Hepatocyte (in vitro differentiated cells): ENCODE measurements at regions not wholly inside any gene's neighbourhood (a gene's known extent, or its start where the extent isn't known, plus 50 kb on each side); places are given as distances from the start of the nearest gene placed in this dataset.

Source experiments
- DNase-seq: peaks from one replicate; pipeline ENCODE4 v3.0.0-alpha.2; 2016; ENCODE audit warnings: low spot score
- H2AFZ ChIP-seq: fragments of 200-600 bp; sonication (generic); 2 replicates; pipeline ENCODE4 v1.6.0; 2016; ENCODE audit warnings: antibody characterized with exemption, mild to moderate bottlenecking
- H3K27ac ChIP-seq: fragments of 200-600 bp; sonication (generic); 2 replicates; pipeline ENCODE4 v1.5.1; 2016; ENCODE audit warnings: mild to moderate bottlenecking
- H3K27me3 ChIP-seq: fragments of 200-600 bp; sonication (generic); 2 replicates; pipeline ENCODE4 v1.6.1; 2016
- H3K36me3 ChIP-seq: fragments of 200-600 bp; sonication (generic); replicated peaks from 2 replicates; pipeline ENCODE4 v1.5.1; 2016; ENCODE audit warnings: low read depth; ENCODE audit not compliant: insufficient read depth
- H3K4me1 ChIP-seq: fragments of 200-600 bp; sonication (generic); 2 replicates; pipeline ENCODE4 v1.5.1; 2016; ENCODE audit warnings: mild to moderate bottlenecking, moderate library complexity; ENCODE audit not compliant: insufficient read depth
- H3K4me2 ChIP-seq: fragments of 200-600 bp; sonication (generic); 2 replicates; pipeline ENCODE4 v1.6.0; 2016
- H3K4me3 ChIP-seq: fragments of 200-600 bp; sonication (generic); 2 replicates; pipeline ENCODE4 v1.5.1; 2016; ENCODE audit warnings: mild to moderate bottlenecking
- H3K79me2 ChIP-seq: fragments of 200-600 bp; sonication (generic); 2 replicates; pipeline ENCODE4 v1.6.0; 2017; ENCODE audit warnings: mild to moderate bottlenecking
- H3K9me2 ChIP-seq: fragments of 200-600 bp; sonication (generic); replicated peaks from 2 replicates; pipeline ENCODE4 v1.6.0; 2017; ENCODE audit warnings: mild to moderate bottlenecking; ENCODE audit not compliant: insufficient read depth
- H3K9me3 ChIP-seq: fragments of 200-600 bp; sonication (generic); 2 replicates; pipeline ENCODE4 v1.5.1; 2016; ENCODE audit warnings: low read depth, mild to moderate bottlenecking
- H4K20me1 ChIP-seq: fragments of 200-600 bp; sonication (generic); 2 replicates; pipeline ENCODE4 v1.6.0; 2016; ENCODE audit warnings: mild to moderate bottlenecking; ENCODE audit not compliant: insufficient read depth, poor library complexity, severe bottlenecking
- EZH2 ChIP-seq: fragments of 200-600 bp; sonication (generic); IDR thresholded peaks from 2 replicates; pipeline ENCODE4 v1.6.1; 2016; ENCODE audit warnings: antibody characterized with exemption, mild to moderate bottlenecking, borderline replicate concordance
- EZH2phosphoT487 ChIP-seq: fragments of 200-600 bp; sonication (generic); IDR thresholded peaks from one replicate; pipeline ENCODE4 v1.6.1; 2018; ENCODE audit warnings: antibody characterized with exemption, mild to moderate bottlenecking, low read depth, moderate library complexity; ENCODE audit not compliant: unreplicated experiment, severe bottlenecking
- WGBS: methylation state at CpG from one replicate; pipeline ENCODE4 v1.1.6; 2016; ENCODE audit warnings: low lambda C conversion rate; ENCODE audit errors: missing lambda C conversion rate; 5-methylcytosine and 5-hydroxymethylcytosine counted together
- TF ChIP-seq, protein P1 (sequence below): fragments of 200-600 bp; sonication (generic); IDR thresholded peaks from 2 replicates; pipeline ENCODE4 v1.5.1; 2016; ENCODE audit warnings: antibody characterized with exemption, mild to moderate bottlenecking; ENCODE audit not compliant: poor library complexity

DNA sequence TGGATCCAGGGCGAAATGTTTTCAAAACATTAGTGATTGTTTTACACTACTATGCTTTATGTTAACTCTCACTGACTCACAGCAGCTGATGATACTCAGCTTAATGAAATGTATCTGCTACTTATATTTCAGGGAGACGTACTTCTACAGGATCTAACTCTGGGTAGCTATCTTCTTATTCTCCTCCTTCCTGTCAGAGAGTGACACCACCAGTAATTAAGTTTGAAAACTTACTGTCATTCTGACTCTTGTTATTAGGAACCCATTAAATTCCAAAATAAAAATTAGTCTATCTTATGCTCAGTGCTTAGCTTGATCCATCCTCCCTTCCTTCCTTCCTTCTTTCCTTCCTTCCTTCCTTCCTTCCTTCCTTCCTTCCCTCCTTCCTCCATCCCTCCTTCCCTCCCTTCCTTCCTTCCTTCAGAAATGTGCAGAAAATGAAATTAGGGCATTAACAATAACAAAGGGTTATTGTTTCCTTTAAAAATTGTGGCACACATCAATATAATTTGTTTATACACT is 441.1 kb downstream of the MEIS1 start:
- Histone ChIP-seq H3K4me3 (no peak overlapping the region), H3K9me3 (no peaks in the 10 kb centered on the region), H3K27me3 (no peaks in the 10 kb centered on the region), H3K79me2 (no peaks in the 10 kb centered on the region), H3K9me2 (no peaks in the 10 kb centered on the region), H3K4me2 (no peak overlapping the region), H4K20me1 (no peaks in the 10 kb centered on the region), H3K4me1 (peaks cover 4% of the 10 kb centered on the region), H3K36me3 (no peaks in the 10 kb centered on the region), H3K27ac (no peak overlapping the region), H2AFZ (no peak overlapping the region)
- DNase-seq, result no peak
- no peak for TF ChIP-seq EZH2
- TF ChIP-seq EZH2phosphoT487, result no peak
- TF ChIP-seq, protein P1, sequence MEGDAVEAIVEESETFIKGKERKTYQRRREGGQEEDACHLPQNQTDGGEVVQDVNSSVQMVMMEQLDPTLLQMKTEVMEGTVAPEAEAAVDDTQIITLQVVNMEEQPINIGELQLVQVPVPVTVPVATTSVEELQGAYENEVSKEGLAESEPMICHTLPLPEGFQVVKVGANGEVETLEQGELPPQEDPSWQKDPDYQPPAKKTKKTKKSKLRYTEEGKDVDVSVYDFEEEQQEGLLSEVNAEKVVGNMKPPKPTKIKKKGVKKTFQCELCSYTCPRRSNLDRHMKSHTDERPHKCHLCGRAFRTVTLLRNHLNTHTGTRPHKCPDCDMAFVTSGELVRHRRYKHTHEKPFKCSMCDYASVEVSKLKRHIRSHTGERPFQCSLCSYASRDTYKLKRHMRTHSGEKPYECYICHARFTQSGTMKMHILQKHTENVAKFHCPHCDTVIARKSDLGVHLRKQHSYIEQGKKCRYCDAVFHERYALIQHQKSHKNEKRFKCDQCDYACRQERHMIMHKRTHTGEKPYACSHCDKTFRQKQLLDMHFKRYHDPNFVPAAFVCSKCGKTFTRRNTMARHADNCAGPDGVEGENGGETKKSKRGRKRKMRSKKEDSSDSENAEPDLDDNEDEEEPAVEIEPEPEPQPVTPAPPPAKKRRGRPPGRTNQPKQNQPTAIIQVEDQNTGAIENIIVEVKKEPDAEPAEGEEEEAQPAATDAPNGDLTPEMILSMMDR, result no peak
- 91% methylated on average over 2 of the region's 2 CpGs for WGBS

DNA sequence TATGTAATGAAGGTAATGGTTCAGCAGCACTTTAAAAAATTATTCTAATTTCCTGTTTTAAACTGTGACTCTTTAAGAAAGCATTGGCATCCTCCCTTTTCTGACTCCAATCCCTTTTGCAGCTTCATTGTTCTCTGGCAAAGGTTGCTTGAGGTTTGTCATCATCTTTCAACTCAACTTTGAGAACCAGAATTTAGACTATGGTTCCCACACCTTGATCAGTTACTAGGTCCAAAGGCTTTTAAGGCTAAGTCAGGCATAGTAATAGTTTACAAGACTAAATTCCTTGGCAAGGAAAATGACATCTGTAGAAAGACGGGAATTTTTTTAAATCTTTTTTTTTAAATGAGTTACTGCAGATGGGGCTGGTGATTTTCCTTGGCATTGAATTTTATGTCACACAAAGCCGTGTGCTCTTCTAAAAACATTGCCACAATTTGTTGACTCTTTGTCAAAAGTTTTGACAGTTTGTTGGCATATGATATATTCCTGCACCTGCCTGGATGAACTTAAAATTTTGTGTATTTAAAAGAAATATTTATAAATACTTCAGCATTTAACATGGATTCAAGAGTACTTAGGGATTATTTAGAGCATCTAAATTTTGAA is 451.0 kb downstream of the MEIS1 start:
- Histone ChIP-seq H3K79me2 (no peaks in the 10 kb centered on the region), H3K27ac (no peak overlapping the region), H3K4me2 (no peak overlapping the region), H2AFZ (no peak overlapping the region), H3K9me2 (no peaks in the 10 kb centered on the region), H3K36me3 (no peaks in the 10 kb centered on the region), H3K4me3 (no peak overlapping the region), H3K9me3 (no peaks in the 10 kb centered on the region), H3K27me3 (no peaks in the 10 kb centered on the region), H4K20me1 (no peaks in the 10 kb centered on the region), H3K4me1 (peaks cover 5% of the 10 kb centered on the region)
- 60% methylated on average over 2 of the region's 2 CpGs for WGBS
- DNase-seq, result no peak
- TF ChIP-seq EZH2phosphoT487, result no peak
- TF ChIP-seq, protein P1, result no peak
- TF ChIP-seq EZH2, result no peak

DNA sequence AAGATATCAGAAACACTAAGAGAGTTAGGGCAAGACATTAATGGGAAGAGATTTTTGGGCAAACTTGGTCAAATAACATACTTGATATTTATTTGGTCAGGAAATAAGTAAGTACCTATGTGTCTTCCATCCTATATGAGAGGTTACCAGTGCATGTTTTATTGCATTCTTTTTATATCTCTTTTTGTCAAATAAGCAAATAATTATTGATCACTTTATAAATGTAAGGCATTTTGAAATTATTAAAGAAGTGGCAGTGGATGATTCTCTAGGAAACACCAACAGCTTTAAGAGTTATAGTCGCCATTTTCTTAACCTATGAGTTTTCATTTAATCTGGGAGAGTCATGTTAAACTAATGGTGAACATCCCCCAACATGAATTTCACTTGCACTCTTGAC is 453.3 kb downstream of the MEIS1 start:
- Histone ChIP-seq H3K27ac (peak overlapping the region; percentile 78), H3K9me3 (no peaks in the 10 kb centered on the region), H3K4me3 (no peak overlapping the region), H3K27me3 (no peaks in the 10 kb centered on the region), H4K20me1 (no peaks in the 10 kb centered on the region), H3K4me1 (peaks cover 5% of the 10 kb centered on the region), H3K79me2 (no peaks in the 10 kb centered on the region), H3K9me2 (no peaks in the 10 kb centered on the region), H2AFZ (no peak overlapping the region), H3K4me2 (no peak overlapping the region), H3K36me3 (no peaks in the 10 kb centered on the region)
- no peak for DNase-seq
- TF ChIP-seq EZH2 (no peak), EZH2phosphoT487 (no peak)
- TF ChIP-seq, protein P1, result no peak
- 100% methylated on average over 1 of the region's 1 CpG for WGBS
